ENCODE measurements at regions not wholly inside any gene's neighbourhood (a gene's known extent, or its start where the extent isn't known, plus 50 kb on each side); places are given as distances from the start of the nearest gene placed in this dataset.

DNA sequence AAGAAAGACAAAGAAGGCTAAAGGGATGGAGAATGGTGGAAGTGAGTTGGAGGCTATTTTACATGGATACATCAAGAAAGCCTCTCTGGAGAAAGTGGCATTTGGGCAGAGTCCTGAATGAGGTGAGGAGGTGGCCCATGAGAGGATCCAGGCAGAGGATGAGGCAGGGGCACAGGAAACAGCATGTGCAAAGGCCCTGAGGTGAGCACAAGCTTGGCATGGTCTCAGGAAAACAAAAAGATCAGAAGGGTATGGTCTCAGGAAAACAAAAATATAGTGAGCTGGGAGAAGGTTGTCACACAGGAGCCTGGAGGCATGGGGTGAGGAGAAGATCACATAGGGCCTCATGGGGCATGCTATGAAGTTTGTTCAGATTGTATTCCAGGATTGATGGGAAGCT lies 62.1 kb upstream of the F3 start:
- no peak for DNase-seq (ENCODE audit: extremely low spot score, unreplicated experiment)
- Mint-ChIP-seq H3K4me1 (ENCODE audit: unreplicated experiment) (peaks cover 7% of the 10 kb centered on the region), H3K4me3 (no peak overlapping the region), H3K9me3 (peaks cover 9% of the 10 kb centered on the region), H3K27me3 (no peaks in the 10 kb centered on the region), H3K36me3 (no peaks in the 10 kb centered on the region), H3K27ac (no peak overlapping the region)
- TF ChIP-seq, protein P1, sequence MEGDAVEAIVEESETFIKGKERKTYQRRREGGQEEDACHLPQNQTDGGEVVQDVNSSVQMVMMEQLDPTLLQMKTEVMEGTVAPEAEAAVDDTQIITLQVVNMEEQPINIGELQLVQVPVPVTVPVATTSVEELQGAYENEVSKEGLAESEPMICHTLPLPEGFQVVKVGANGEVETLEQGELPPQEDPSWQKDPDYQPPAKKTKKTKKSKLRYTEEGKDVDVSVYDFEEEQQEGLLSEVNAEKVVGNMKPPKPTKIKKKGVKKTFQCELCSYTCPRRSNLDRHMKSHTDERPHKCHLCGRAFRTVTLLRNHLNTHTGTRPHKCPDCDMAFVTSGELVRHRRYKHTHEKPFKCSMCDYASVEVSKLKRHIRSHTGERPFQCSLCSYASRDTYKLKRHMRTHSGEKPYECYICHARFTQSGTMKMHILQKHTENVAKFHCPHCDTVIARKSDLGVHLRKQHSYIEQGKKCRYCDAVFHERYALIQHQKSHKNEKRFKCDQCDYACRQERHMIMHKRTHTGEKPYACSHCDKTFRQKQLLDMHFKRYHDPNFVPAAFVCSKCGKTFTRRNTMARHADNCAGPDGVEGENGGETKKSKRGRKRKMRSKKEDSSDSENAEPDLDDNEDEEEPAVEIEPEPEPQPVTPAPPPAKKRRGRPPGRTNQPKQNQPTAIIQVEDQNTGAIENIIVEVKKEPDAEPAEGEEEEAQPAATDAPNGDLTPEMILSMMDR (conservative IDR thresholded peaks at IDR 0.05), result no peak

DNA sequence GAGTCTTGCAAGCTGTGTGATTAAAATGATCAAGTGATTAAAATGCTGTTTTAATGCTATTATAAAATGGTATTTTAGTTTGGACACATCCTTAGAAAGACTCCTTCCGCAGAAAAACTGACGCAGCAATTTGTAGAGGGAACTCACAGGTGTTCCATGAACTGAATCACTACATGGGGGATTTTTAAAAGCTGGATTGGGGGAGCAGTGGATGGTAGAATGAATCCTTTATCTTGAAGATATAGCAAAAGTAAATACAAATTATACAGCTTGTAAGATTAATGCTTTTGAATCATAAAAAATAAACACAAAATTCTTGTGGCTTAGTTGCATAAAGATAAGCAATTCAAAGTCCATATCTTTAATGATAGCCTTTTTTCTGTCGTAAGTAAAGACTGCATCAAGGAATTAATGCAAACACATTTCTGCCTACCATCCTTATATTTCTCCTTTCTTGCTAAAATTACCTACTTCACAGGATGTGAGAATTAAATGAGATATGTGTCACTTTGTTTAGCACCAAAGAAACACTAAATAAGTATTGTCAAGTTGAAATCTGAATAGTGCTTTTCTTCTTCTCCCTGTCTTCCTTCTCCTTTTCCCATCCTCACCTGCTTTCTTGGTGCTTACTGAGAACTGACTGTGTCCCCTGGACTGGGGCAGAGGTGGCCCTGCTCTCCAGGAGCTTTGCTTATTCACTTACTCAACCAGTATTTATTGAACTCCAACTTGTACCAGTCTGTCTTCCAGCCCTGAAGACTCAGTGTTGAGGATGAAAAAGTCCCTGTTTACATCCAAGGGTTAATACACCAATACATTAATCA lies 61.5 kb upstream of the F3 start:
- no peaks in the 10 kb centered on the region for H3K36me3 Mint-ChIP-seq
- peaks cover 4% of the 10 kb centered on the region for H3K4me1 Mint-ChIP-seq (ENCODE audit: unreplicated experiment)
- H3K27ac Mint-ChIP-seq, result no peak overlapping the region
- TF ChIP-seq, protein P1 (conservative IDR thresholded peaks at IDR 0.05), result no peak
- no peaks in the 10 kb centered on the region for H3K27me3 Mint-ChIP-seq
- no peak overlapping the region for H3K4me3 Mint-ChIP-seq
- peaks cover 7% of the 10 kb centered on the region for H3K9me3 Mint-ChIP-seq
- DNase-seq (ENCODE audit: extremely low spot score, unreplicated experiment), result no peak

DNA sequence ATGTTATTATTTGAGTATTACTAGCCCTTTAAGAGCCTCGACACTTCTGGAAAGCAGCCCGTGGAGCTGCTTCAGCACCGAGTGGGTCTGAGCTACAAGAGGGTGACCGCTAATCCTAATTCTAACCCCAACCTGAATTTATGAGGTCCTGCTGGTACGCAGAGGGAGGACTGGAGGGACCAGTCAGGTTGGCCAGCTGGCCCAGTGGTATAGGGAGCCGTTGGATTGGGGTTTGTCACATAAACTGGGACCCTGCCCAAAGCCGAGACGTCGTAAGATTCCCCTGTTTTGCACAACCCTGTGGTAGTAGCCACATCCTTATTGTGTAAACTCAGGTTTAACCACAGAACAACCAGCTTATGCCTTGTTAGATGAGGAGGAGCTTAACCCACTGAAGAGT lies 60.8 kb upstream of the F3 start:
- Mint-ChIP-seq H3K9me3 (peaks cover 5% of the 10 kb centered on the region), H3K4me1 (ENCODE audit: unreplicated experiment) (no peaks in the 10 kb centered on the region), H3K4me3 (no peak overlapping the region), H3K36me3 (no peaks in the 10 kb centered on the region), H3K27me3 (no peaks in the 10 kb centered on the region), H3K27ac (no peak overlapping the region)
- TF ChIP-seq, protein P1 (conservative IDR thresholded peaks at IDR 0.05), result no peak
- DNase-seq (ENCODE audit: extremely low spot score, unreplicated experiment), result no peak

DNA sequence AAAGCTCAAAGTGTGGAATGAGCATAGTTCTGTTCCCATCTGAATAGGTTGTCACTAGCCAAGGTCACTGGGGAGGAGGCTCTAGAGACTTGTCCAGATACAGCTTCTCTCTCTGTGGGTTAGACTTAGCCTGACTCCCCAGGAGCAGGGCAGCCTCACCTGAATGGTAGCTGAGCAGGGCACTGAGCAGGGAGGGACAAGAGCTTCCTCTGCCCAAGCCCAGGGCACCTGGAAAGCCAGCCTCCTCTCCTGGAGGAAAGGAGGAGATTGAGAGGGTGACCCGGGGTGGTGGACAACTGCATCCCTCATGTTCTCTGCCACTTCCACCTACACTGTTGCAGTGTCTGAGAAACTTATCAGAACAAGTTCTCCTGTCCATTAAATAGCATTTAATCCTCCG lies 59.0 kb upstream of the F3 start:
- Mint-ChIP-seq H3K4me3 (no peak overlapping the region), H3K9me3 (peaks cover 8% of the 10 kb centered on the region), H3K36me3 (no peaks in the 10 kb centered on the region), H3K27ac (no peak overlapping the region), H3K4me1 (ENCODE audit: unreplicated experiment) (peaks cover 6% of the 10 kb centered on the region), H3K27me3 (no peaks in the 10 kb centered on the region)
- TF ChIP-seq, protein P1 (conservative IDR thresholded peaks at IDR 0.05), result no peak
- no peak for DNase-seq (ENCODE audit: extremely low spot score, unreplicated experiment)

DNA sequence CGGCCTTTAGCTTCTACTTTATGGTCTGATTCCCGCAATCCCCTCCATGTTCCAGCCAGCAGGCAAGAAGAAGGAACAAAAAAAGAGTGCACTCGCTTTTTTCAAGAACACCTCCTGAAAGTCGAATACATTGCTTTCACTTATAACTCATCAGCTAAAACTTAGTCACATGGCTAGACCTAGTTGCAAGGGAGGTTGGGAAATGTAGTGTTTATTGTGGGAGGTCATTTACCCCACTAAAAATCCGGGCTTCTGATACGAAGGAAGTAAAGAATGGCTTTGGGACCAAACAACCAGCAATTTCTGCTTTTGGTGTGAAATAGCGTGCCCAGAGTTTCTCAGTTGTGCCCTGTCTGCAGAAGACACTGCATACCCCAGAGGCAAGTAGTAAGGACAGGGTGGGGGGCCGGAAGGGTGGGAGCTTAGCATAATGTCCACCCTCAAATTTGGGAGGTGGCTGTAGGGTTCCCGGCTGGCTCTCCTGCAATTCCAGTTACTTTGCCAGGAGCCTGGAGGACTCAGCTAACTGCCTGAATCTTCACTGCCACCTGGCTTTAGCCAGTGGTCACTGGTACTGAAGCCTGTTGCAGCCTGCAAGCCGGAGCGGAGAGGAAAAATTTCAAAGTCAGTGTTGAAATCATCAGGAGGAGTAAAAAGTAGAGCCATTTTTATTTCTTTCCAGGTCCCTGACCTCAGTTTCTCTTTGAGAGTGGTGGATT lies 57.7 kb upstream of the F3 start:
- H3K27me3 Mint-ChIP-seq, result no peaks in the 10 kb centered on the region
- TF ChIP-seq, protein P1 (conservative IDR thresholded peaks at IDR 0.05), result peak; percentile 40

More for the DNA sequence above, 57.7 kb upstream of the F3 start:
- H3K9me3 Mint-ChIP-seq, result peaks cover 3% of the 10 kb centered on the region
- H3K4me3 Mint-ChIP-seq, result no peak overlapping the region
- no peaks in the 10 kb centered on the region for H3K36me3 Mint-ChIP-seq
- peaks cover 6% of the 10 kb centered on the region for H3K4me1 Mint-ChIP-seq (ENCODE audit: unreplicated experiment)
- no peak for DNase-seq (ENCODE audit: extremely low spot score, unreplicated experiment)
- no peak overlapping the region for H3K27ac Mint-ChIP-seq

All from type B pancreatic cell (in vitro differentiated cells).